ENCODE measurements at regions not wholly inside any gene's neighbourhood (a gene's known extent, or its start where the extent isn't known, plus 50 kb on each side); places are given as distances from the start of the nearest gene placed in this dataset.

DNA sequence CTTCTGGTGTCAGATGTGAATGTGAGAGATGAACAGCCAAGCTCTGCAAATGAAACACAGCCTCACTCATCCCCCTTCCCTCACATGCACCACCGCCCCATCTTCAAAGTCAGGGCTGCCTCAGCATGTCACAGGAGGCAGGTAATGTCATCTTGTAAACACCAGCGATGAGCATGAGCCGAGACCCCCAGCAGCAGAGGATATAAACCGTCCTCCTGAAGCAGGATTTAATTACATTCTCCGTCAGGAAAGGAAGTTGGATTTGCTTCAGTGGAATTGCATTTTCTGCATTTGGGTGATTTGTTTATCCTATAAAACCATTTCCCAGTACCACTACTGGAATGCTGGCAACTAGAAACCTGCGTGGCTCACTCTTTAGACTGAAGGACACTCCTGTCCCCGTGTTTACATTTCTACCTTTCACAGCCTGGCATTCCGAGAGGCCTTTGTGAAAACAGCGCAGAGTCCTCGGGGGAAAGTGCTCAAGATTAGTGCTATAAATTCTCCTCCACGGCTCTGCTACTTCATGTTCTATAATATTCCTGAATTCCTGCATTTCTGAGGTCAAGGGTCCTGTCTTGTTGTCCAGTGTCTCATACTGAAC lies 619.2 kb downstream of the IRS1 start:
- WGBS: 15% methylated on average over 11 of the region's 11 CpGs

GRCh38 chr2:226179010-226179409 lies 620.6 kb downstream of the IRS1 start:
- intact Hi-C loops (cut with DNase I): no loop called here
- Histone ChIP-seq H3K27me3 (replicated peaks; ENCODE audit: insufficient read depth) (no peaks in the 10 kb centered on the region), H3K27ac (no peak overlapping the region), H3K4me1 (replicated peaks) (no peaks in the 10 kb centered on the region), H3K36me3 (no peaks in the 10 kb centered on the region), H3K4me3 (no peak overlapping the region), H3K9me3 (no peaks in the 10 kb centered on the region)
- WGBS: 91% methylated on average over 1 of the region's 1 CpG
- no peak for TF ChIP-seq POLR2A (IDR thresholded peaks at IDR 0.05)
- no peak for DNase-seq (ENCODE audit: low spot score)

More for the DNA sequence above, 619.2 kb downstream of the IRS1 start:
- no peak overlapping the region for H3K27ac ChIP-seq
- TF ChIP-seq CTCF (IDR thresholded peaks at IDR 0.05): no peak
- peak; percentile 6 for TF ChIP-seq POLR2AphosphoS5 (IDR thresholded peaks at IDR 0.05)
- no peak for TF ChIP-seq POLR2A (IDR thresholded peaks at IDR 0.05)
- DNase-seq (ENCODE audit: low spot score): peak; percentile 7
- no peaks in the 10 kb centered on the region for H3K36me3 ChIP-seq
- H3K4me3 ChIP-seq: no peak overlapping the region
- H3K4me1 ChIP-seq (replicated peaks): no peaks in the 10 kb centered on the region
- intact Hi-C loops (cut with DNase I): no loop called here
- no peaks in the 10 kb centered on the region for H3K9me3 ChIP-seq
- no peaks in the 10 kb centered on the region for H3K27me3 ChIP-seq (replicated peaks; ENCODE audit: insufficient read depth)

GRCh38 chr2:226176283-226176984 lies 623.2 kb downstream of the IRS1 start:
- intact Hi-C loops (cut with DNase I): no loop called here

DNA sequence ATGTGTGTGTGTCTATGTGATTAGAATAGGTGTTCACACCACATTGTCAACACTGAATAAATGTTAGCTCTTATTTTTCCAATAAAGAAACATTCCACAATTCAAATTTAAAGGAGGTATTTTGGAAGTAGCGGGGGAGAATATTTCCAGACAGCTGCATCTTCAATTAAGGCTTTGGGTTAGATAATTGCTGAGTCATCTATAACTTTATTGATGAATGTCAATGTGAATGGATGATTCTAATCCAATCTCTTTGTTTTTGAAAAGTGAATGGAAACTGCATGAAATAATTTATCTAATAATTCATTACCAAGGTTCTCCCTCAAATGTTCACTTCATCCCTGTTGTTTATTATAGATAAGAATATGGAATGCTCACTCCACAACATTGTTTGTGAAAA lies 625.2 kb downstream of the IRS1 start:
- DNase-seq (ENCODE audit: low spot score): no peak
- Histone ChIP-seq H3K9me3 (no peaks in the 10 kb centered on the region), H3K27ac (no peak overlapping the region), H3K4me3 (no peak overlapping the region), H3K36me3 (no peaks in the 10 kb centered on the region), H3K4me1 (replicated peaks) (no peaks in the 10 kb centered on the region), H3K27me3 (replicated peaks; ENCODE audit: insufficient read depth) (no peaks in the 10 kb centered on the region)
- 93% methylated on average over 1 of the region's 1 CpG for WGBS
- TF ChIP-seq POLR2A (IDR thresholded peaks at IDR 0.05): no peak
- intact Hi-C loops (cut with DNase I): no loop called here

More at GRCh38 chr2:226176283-226176984, 623.2 kb downstream of the IRS1 start:
- Histone ChIP-seq H3K9me3 (no peaks in the 10 kb centered on the region), H3K4me1 (replicated peaks) (no peaks in the 10 kb centered on the region), H3K27me3 (replicated peaks; ENCODE audit: insufficient read depth) (no peaks in the 10 kb centered on the region), H3K36me3 (no peaks in the 10 kb centered on the region), H3K27ac (no peak overlapping the region), H3K4me3 (no peak overlapping the region)
- TF ChIP-seq POLR2AphosphoS5 (IDR thresholded peaks at IDR 0.05) (no peak), CTCF (IDR thresholded peaks at IDR 0.05) (no peak), POLR2A (IDR thresholded peaks at IDR 0.05) (no peak)
- WGBS: 66% methylated on average over 3 of the region's 3 CpGs
- DNase-seq (ENCODE audit: low spot score): no peak

DNA sequence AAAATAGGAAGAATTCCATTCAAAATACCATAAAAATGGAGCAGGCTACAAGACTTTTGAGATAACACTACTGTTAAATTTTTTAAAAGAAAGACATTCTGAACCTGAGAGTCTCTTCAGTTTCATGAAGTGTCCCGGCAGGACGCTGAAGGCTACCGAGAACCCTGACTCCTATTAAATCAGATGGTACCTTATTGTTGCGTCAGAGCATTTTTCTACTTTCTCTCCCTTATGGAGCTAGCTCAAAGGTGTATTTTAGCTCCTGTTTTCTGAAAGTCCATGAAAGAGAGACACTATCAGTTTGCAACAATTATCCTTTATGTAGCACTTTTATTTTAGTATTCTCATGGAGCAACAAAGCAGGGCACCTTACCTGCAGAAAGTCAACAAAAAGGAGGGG lies 626.7 kb downstream of the IRS1 start:
- 72% methylated on average over 4 of the region's 4 CpGs for WGBS
- no peaks in the 10 kb centered on the region for H3K9me3 ChIP-seq
- no peaks in the 10 kb centered on the region for H3K36me3 ChIP-seq
- no peak overlapping the region for H3K4me3 ChIP-seq
- intact Hi-C loops (cut with DNase I): no loop called here
- no peaks in the 10 kb centered on the region for H3K27me3 ChIP-seq (replicated peaks; ENCODE audit: insufficient read depth)
- no peak overlapping the region for H3K27ac ChIP-seq
- H3K4me1 ChIP-seq (replicated peaks): no peaks in the 10 kb centered on the region
- TF ChIP-seq POLR2AphosphoS5 (IDR thresholded peaks at IDR 0.05): no peak
- TF ChIP-seq POLR2A (IDR thresholded peaks at IDR 0.05): no peak
- no peak for TF ChIP-seq CTCF (IDR thresholded peaks at IDR 0.05)
- no peak for DNase-seq (ENCODE audit: low spot score)

DNA sequence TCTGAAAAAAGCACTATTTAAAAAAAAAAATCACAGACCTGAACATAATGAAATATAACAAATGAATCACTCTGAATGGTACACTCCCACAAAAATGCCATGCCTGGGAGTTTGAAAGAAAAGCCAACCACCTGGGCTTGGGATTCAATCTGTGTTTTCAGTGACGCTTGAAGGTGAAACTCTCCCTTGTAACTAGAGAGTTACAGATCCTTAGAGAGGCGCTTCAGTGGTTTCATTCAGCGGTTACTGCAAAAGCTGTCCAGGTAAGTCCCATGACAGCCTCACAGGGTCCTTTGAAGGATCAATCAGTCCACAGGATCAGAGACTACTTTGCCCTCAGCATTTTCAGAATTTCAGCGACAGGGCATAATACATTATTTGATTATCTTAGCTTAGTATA lies 627.3 kb downstream of the IRS1 start:
- H3K27me3 ChIP-seq (replicated peaks; ENCODE audit: insufficient read depth): no peaks in the 10 kb centered on the region
- no peak overlapping the region for H3K27ac ChIP-seq
- TF ChIP-seq CTCF (IDR thresholded peaks at IDR 0.05) (no peak), POLR2AphosphoS5 (IDR thresholded peaks at IDR 0.05) (no peak), POLR2A (IDR thresholded peaks at IDR 0.05) (no peak)
- no peak overlapping the region for H3K4me3 ChIP-seq
- H3K4me1 ChIP-seq (replicated peaks): no peaks in the 10 kb centered on the region
- intact Hi-C loops (cut with DNase I): no loop called here
- no peaks in the 10 kb centered on the region for H3K36me3 ChIP-seq
- no peak for DNase-seq (ENCODE audit: low spot score)
- WGBS: 92% methylated on average over 4 of the region's 4 CpGs
- H3K9me3 ChIP-seq: no peaks in the 10 kb centered on the region
